ENCODE measurements at regions not wholly inside any gene's neighbourhood (a gene's known extent, or its start where the extent isn't known, plus 50 kb on each side); places are given as distances from the start of the nearest gene placed in this dataset.

DNA sequence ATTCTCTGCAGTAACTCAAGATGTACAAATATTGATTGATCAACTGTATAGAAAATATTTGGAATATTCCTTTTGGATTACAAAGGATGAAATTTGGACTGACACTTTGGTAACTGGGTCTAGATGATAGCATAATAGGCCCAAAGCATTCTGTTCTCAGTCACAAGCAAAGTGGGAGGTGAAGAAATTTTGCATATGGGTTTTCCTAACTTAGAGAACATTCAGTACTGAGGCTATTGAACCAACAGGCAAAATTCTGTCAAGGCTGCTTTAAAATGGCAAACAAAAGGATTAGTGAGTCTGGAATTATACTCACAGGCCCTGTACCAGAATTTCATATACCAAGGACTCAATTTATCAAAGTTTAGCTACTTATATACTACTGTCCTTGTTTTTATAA lies 1020.6 kb downstream of the TLE4 start:
- TF ChIP-seq CTCF (IDR thresholded peaks at IDR 0.05) (no peak), POLR2A (IDR thresholded peaks at IDR 0.05) (no peak), POLR2AphosphoS5 (IDR thresholded peaks at IDR 0.05; ENCODE audit: insufficient read depth in 1 of 2, low read depth in 1 of 2) (no peak)

All from vagina (tissue), 2 donors.